Neural crest cell (in vitro differentiated cells): ENCODE measurements at regions not wholly inside any gene's neighbourhood (a gene's known extent, or its start where the extent isn't known, plus 50 kb on each side); places are given as distances from the start of the nearest gene placed in this dataset.

Experiments
- DNase-seq: peaks from one replicate; pipeline ENCODE4 v3.0.0; 2021; ENCODE audit warnings: low read depth, mixed read lengths, low spot score
- H3K27ac Mint-ChIP-seq: one replicate; pipeline ENCODE4 v1.8.0; 2021; ENCODE audit warnings: mild to moderate bottlenecking, mixed read lengths; ENCODE audit not compliant: unreplicated experiment
- H3K27me3 Mint-ChIP-seq: 2 replicates; pipeline ENCODE4 v1.8.0; 2021; ENCODE audit warnings: low read depth, mild to moderate bottlenecking, mixed read lengths
- H3K36me3 Mint-ChIP-seq: 2 replicates; pipeline ENCODE4 v1.8.0; 2021; ENCODE audit warnings: low read depth, mild to moderate bottlenecking, mixed read lengths
- H3K4me1 Mint-ChIP-seq: 2 replicates; pipeline ENCODE4 v1.8.0; 2021; ENCODE audit warnings: mixed read lengths
- H3K4me3 Mint-ChIP-seq: one replicate; pipeline ENCODE4 v1.8.0; 2021; ENCODE audit warnings: mild to moderate bottlenecking, mixed read lengths
- H3K9me3 Mint-ChIP-seq: 2 replicates; pipeline ENCODE4 v1.8.0; 2021; ENCODE audit warnings: mixed read lengths
- TF ChIP-seq, protein P1 (sequence below): fragments of 200-600 bp; sonication (generic); conservative IDR thresholded peaks from 2 replicates; pipeline ENCODE4 v1.5.0; 2021; ENCODE audit warnings: antibody characterized with exemption, mild to moderate bottlenecking

DNA sequence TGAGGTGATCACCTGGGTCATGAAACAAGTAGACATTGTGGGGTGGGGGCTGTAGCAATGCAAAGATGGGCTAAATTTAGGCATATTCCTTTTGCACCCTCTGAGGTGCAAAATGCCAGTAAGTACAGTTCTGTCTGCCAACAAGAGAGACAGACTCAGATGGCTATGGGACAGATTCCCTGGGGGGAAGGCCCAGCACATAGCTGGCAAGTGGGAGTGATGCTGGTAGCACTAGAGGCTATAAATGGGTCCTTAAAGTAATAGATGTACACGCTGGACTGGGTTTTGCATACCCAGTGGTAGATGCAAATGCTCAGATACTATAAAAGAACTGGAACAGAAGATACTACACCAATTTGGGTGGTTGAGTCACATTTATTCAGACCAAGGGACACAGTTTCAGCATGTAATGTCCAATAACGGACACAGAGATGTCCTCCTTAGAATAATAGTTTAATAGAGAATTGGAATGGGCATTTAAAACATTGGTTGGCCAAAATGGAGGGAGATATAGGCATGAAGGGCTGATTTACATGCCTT, 67.4 kb upstream of the RNU6-1 start:
- Mint-ChIP-seq H3K36me3 (peaks cover 9% of the 10 kb centered on the region), H3K9me3 (peaks cover 6% of the 10 kb centered on the region), H3K4me3 (no peak overlapping the region), H3K27ac (no peak overlapping the region), H3K27me3 (no peaks in the 10 kb centered on the region), H3K4me1 (no peaks in the 10 kb centered on the region)
- TF ChIP-seq, protein P1, sequence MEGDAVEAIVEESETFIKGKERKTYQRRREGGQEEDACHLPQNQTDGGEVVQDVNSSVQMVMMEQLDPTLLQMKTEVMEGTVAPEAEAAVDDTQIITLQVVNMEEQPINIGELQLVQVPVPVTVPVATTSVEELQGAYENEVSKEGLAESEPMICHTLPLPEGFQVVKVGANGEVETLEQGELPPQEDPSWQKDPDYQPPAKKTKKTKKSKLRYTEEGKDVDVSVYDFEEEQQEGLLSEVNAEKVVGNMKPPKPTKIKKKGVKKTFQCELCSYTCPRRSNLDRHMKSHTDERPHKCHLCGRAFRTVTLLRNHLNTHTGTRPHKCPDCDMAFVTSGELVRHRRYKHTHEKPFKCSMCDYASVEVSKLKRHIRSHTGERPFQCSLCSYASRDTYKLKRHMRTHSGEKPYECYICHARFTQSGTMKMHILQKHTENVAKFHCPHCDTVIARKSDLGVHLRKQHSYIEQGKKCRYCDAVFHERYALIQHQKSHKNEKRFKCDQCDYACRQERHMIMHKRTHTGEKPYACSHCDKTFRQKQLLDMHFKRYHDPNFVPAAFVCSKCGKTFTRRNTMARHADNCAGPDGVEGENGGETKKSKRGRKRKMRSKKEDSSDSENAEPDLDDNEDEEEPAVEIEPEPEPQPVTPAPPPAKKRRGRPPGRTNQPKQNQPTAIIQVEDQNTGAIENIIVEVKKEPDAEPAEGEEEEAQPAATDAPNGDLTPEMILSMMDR: no peak
- no peak for DNase-seq

GRCh38 chr15:67908756-67909155, 68.9 kb upstream of the RNU6-1 start:
- H3K4me1 Mint-ChIP-seq: peaks cover 3% of the 10 kb centered on the region
- DNase-seq: no peak
- TF ChIP-seq, protein P1: no peak
- H3K4me3 Mint-ChIP-seq: no peak overlapping the region
- no peak overlapping the region for H3K27ac Mint-ChIP-seq
- peaks cover 6% of the 10 kb centered on the region for H3K9me3 Mint-ChIP-seq
- H3K36me3 Mint-ChIP-seq: peaks cover 7% of the 10 kb centered on the region
- no peaks in the 10 kb centered on the region for H3K27me3 Mint-ChIP-seq

GRCh38 chr15:67911727-67912126, 71.9 kb upstream of the RNU6-1 start:
- Mint-ChIP-seq H3K27ac (no peak overlapping the region), H3K9me3 (no peaks in the 10 kb centered on the region), H3K4me3 (no peak overlapping the region), H3K36me3 (peaks cover 3% of the 10 kb centered on the region), H3K27me3 (no peaks in the 10 kb centered on the region), H3K4me1 (peaks cover 28% of the 10 kb centered on the region)
- DNase-seq: no peak
- TF ChIP-seq, protein P1: no peak

GRCh38 chr15:67914028-67914427, 74.2 kb upstream of the RNU6-1 start:
- Mint-ChIP-seq H3K27ac (no peak overlapping the region), H3K36me3 (peaks cover 3% of the 10 kb centered on the region)
- DNase-seq: no peak

GRCh38 chr15:67914537-67915460, 75.0 kb upstream of the RNU6-1 start:
- peak; percentile 40 for DNase-seq
- TF ChIP-seq, protein P1: no peak
- peaks cover 48% of the 10 kb centered on the region for H3K4me1 Mint-ChIP-seq
- H3K4me3 Mint-ChIP-seq: peak overlapping the region; percentile 8
- peaks cover 3% of the 10 kb centered on the region for H3K36me3 Mint-ChIP-seq
- H3K27me3 Mint-ChIP-seq: no peaks in the 10 kb centered on the region
- H3K9me3 Mint-ChIP-seq: no peaks in the 10 kb centered on the region
- H3K27ac Mint-ChIP-seq: peak overlapping the region; percentile 2

More at GRCh38 chr15:67914028-67914427, 74.2 kb upstream of the RNU6-1 start:
- H3K4me3 Mint-ChIP-seq: no peak overlapping the region
- TF ChIP-seq, protein P1: no peak
- H3K4me1 Mint-ChIP-seq: peaks cover 48% of the 10 kb centered on the region
- no peaks in the 10 kb centered on the region for H3K27me3 Mint-ChIP-seq
- no peaks in the 10 kb centered on the region for H3K9me3 Mint-ChIP-seq
